NCI-H2196 treated with DMSO at 0.1 percent for 48 hours (cell line): ENCODE measurements at regions not wholly inside any gene's neighbourhood (a gene's known extent, or its start where the extent isn't known, plus 50 kb on each side); places are given as distances from the start of the nearest gene placed in this dataset.
"Not testable (repeated sequence)": the region's sequence is repeated elsewhere in the genome, so short reads cannot be mapped to it uniquely, and the experiment has no call there.

Experiments
- DNase-seq: peaks from one replicate; lab custom pipeline; 2025; ENCODE audit not compliant: unreplicated experiment; lab: John Stamatoyannopoulos, UW

DNA sequence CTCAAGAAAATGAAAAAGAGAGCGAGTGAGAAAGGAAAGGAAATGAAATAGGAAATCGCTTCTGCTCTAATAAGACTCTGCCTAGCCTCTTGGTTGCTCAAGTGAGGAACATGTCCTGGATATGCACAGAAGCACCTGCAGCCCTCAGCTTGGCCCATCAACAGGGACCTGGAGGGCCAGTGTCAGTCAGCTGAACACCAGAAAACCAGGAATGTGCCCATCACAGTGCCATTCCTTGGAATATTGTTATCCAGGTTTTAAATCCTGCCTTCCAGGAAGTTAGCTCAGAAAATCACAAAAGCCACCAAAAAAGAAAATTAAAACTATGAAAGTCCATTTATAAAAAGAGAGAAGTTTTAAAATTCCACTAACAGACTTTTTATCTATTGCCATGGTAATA, 173.4 kb upstream of the TPM1 start:
- no peak for DNase-seq

DNA sequence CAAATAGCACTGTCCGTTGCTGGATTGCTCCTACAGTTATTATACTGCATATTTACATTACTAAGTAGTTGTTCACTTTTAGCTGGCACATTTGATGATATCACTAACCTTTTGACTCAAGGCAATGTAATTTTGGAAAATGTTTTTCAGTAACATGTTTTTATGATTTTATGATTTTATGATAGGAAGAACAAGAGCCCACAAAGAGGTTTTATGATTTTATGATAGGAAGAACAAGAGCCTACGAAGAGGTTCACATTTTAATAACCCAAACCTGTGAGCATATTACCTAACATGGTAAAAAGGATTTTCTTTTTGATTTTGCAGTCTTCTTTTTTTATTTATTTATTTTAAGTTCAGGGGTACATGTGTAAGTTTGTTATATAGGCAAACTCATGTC, 172.3 kb upstream of the TPM1 start:
- DNase-seq = no peak

DNA sequence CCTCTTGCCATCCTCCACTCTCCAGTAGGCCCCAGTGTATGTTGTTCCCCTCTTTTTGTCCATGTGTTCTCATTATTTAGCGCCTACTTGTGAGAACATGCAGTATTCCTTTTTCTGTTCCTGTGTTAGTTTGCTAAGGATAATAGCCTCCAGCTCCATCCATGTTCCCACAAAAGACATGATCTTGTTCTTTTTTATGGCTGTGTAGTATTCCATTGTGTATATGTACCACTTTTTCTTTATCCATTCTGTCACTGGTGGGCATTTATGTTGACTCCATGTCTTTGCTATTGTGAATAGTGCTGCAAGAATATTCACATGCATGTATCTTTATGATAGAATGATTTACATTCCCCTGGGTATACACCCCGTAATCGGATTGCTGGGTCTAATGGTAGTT, 171.8 kb upstream of the TPM1 start:
- not testable (repeated sequence) for DNase-seq

DNA sequence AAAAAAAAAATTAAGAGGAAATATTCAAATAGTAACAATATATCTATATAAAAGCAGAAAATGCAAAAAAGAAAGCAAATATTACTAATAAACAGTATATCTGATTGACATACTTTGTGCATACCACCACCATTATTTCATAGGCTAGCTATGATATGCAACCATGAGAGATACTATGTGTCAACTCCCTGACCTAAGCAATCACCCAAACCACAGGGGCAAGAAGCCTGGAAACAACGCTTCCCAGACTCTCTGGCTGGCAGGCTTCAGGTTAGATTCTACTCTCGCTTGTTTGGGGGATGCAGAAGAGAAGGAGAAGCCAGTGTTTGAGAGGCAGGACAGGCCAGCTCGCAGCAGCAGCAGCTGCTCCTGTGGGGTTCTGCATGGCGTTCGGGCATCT, 169.3 kb upstream of the TPM1 start:
- no peak for DNase-seq

DNA sequence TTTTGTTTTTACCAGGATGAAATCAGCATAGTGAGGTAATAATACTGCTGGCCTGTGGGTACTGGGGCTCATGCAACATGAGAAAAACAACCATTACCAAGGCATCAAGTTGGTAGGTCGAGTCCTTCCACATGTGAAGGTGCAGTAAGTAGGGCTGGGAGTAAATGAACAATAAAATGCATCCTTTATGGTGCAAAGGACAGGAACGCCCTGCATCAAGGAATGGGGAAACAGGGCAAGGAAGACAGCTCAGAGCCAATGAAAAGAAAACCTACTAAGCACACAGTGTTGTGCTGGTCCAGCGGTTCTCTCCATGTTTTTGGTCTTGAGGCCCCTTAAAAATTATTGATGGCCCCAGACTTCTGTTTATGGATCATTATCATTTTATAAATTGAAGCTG, 168.5 kb upstream of the TPM1 start:
- DNase-seq = no peak

DNA sequence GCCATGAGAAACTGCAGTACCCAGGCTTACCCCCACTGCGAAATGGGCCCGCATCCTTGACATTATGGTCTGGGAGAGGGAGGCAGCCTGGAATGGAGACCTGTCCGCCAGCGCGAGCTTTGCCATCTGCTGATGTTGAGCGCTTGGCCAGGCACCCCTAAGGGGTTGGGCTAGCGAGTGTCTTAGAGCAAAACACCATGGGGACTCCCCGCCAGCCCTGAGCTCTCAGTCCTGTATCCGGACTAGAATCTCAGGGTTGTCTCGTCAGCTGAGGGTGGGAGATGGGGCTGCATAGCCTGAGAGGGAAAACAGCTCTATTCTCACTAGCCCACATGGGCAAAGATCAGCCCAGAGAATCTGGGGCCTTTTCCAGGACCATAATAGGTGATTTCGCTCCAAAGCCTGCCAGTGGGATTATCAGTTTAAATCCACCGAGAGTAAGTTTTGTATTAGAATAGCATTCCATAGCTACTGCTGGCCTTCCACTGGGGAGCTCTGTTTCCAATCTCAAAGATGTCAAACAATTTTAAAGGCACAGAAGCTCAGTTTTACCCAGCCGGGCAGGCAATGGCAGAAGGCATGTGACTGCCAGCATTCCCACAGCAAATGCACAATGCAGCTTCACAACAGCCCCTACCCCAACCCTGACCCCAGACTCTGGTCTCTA, 167.5 kb upstream of the TPM1 start:
- DNase-seq = no peak

DNA sequence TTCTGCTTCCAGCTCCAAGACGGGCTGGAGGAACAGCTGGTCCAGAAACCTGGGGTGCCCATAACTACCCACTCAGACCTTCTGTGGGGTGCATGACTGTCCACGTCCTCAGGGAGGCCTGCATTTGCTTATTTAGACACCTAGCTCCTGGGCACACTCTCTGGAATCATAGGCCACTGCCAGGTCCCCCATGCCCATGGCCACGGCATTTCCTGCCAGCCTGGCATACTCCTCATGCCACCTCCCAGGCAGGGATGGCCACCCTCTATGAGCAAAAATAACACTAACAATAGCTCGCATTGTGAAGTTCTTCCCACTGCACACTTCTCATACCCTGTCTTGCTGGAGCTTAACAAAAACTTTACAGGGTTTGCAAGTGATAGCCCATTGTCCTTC, 166.9 kb upstream of the TPM1 start:
- no peak for DNase-seq

DNA sequence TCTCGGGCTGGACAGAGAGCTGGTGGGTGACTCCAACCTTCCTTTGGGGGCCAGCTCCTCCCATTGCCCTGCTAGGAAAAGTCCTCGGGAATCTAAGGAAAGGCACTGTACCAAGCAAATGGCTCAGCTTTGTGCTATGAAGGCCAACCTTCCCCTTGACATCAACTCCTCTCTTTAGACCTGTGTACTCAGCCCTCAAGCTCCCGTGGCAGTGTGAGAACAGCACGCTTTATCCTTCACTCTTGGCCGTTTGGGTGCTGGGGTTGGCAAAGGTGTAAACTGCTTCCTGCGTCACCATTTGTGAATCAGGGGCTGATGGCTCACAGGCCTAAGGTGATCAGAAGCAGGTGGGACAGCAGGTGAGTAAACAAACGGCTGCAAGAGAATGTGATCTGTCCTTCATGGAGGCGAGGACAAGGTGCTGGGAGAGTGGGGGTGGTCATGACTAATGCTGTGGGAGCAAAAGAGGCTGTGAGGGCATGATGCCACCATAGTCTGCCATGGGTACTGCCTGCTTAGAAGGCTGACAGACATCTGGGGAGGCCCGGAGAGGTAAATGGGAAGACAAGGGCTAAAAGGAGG, 165.2 kb upstream of the TPM1 start:
- DNase-seq = peak; percentile 38

DNA sequence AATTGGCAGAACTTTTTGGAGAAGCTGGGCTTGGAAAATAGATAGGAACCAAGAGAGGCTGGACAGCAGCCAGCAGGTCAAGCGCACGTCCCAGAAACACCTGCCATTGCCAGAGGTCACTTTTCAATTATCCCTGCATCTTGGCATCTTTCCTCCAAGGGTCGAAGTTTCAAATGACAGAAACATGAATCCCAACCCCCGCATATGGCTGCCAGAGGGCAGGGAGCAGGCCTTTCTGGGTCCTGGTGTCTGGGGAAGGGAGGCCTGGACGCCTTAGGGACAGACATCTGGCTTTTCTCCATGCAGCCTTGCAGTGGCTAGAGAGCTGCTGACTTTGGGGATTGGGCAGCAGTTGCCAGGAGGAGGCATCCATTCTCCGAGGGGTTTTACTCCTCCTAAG, 164.5 kb upstream of the TPM1 start:
- no peak for DNase-seq

DNA sequence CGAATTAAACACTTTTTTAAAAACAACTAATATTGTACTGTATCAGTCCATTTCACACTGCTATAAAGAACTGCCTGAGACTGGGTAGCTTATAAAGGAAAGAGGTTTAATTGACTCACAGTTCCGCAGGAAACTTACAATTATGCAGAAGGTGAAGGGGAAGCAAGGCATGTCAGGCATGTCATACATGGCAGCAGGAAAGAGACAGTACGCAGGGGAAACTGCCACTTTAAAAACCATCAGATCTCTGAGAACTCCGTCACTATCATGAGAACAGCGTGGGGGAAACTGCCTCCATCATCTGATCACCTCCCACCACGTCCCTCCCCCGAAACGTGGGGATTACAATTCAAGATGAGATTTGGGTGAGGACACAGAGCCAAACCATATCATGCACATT, 162.8 kb upstream of the TPM1 start:
- DNase-seq = no peak

DNA sequence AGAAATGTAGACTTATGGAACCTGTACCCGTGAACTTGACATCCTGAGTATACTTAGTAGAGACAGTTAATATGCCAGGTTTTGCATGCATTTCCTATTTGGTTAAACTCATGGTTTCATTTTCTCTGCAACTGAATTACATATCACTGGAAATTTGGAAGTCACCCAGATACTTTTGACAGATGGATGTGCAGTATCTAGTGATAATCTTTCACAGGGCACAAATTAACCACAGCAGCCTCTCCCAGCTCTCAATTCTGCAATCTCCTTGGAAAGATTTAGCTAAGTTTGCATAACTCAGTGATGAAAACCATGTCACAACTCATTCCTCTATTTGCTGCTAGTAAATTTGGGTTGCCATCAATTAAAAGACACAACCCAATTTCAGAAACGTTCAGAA, 162.3 kb upstream of the TPM1 start:
- no peak for DNase-seq

DNA sequence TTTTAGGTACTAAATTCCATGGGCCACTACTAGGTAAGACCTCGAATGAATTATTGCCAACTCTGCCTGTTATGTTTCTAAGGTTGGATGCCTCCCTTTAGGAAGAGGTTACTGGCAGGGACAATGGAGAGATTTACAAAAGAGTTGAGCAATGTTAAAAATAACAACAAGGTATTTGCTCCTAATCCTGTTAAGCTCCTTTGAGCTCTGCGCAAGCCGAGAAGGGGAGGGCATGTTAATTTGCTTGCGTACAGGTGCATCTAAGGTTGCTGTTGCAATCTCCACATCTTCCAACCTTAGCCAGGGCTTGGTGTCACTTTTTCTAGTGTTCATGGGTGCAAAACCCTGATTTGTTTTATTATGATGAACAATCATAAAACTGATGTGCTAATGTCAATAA, 161.5 kb upstream of the TPM1 start:
- no peak for DNase-seq

DNA sequence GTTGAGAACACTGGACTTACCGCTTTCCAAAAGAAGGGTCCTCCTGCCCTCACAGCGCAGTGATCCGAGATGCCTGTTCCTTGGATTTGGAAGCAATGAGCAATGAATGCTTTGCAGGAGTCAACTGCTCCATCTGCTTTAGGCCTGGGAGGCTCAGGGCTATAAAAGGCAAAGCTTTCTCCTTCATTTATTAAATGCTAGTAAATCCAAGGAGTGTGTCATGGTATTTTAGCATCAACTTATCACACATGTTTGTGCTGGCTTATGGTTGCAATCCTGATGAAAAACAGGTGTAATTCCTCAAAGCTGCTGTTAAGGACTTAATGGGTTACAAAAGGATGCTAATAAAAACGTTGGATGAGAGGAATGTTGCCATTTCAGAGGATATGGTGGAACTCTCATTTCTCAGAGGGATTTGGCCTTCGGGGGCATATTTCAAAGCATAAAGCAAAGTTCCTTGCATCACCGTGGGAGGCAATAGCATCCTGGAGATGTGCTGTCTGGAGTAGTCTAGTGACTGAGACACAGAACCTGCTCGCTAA, 158.5 kb upstream of the TPM1 start:
- DNase-seq = no peak

DNA sequence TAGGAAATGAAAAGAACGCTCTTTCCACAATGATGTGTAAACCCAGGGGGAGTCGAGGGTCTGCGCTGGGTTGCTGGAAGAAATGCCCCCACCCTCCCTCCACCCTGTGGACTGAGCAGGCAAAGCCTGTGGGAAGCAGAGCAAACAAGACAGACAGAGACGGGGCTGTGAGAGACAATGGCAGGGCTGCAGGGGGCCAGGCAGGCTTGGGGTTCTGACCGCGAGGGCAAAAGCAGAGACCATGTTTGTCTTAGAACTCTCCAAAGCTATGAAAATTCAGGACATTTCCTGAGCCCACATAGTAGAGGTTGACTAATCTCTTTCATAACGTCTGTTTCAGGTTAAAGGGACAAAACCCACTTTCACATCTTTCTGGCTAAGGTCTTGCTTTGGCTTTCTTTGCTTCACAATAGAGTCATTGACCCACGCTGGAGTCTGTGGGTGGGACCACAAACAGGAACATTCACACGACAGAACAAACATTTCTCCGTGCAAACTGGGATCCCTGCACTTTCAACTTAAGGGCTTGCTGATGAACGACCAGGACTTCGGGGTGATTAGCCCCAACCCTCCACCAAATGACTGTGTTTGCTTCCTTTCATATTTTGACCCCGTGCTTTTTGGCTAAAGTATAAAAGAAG, 156.0 kb upstream of the TPM1 start:
- no peak for DNase-seq

DNA sequence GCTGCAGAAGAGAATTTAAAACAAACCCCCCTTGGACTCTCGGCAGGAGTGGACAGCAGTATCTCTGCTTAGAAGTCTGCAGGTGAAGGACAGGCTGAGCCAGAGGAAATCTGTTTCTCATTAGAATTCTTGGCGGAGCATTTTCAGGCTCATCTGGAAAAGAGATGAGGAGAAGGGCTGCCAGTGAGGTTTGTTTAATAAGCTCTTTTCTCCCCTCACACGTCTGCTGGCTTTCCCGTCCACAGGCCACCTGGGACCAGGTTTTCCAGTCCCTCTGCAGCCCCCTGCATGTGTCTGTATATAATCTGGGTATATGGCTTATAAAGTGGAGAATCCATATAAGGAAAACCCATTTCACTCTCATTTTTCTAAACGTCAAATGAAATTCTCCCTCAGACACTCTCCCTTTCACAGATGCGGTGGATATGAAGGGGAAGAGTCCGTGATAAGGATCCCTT, 155.4 kb upstream of the TPM1 start:
- DNase-seq = no peak

DNA sequence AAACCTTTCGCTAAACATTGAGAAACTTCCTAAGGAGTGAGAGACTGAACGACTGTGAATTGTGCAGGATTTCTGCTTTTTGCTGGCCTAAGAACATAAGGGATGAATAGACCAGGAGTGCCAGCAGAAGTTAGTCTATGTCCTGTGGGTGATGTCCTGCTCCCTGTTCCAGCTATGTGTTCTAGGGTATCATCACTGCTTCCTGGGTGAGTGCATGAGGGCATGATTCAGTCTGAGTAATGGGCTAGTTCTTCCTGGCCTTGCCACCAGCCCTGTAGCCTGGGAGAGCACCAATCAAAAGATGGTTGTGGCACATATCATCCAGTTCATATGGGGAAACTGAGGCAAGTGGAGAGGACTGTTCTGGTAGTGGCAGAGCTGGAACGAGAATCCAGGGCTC, 153.9 kb upstream of the TPM1 start:
- DNase-seq = no peak

DNA sequence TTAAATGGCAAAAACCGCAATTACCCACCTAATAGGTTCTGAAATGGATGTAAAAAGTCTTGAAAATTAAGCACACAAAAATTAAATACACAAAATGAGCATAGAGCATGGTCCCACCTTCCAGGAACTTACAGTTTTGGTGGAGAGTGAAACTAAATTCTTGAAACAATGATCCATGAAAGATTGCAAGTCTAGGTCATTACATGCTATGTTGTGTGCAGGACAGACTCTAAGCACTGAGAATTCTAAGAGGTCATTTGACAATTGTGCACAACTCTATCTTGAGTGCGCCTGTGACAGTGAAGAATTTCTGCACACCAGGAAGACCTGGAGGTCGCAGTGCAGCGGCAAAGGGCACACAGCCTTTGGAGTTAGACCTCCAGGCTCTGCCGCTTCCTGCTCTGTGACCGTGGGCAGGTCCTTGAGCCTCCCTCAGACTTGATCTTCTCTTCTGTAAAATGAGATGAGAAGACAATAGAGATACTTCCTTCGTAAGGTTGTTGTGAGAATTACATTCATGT, 153.3 kb upstream of the TPM1 start:
- DNase-seq = no peak

DNA sequence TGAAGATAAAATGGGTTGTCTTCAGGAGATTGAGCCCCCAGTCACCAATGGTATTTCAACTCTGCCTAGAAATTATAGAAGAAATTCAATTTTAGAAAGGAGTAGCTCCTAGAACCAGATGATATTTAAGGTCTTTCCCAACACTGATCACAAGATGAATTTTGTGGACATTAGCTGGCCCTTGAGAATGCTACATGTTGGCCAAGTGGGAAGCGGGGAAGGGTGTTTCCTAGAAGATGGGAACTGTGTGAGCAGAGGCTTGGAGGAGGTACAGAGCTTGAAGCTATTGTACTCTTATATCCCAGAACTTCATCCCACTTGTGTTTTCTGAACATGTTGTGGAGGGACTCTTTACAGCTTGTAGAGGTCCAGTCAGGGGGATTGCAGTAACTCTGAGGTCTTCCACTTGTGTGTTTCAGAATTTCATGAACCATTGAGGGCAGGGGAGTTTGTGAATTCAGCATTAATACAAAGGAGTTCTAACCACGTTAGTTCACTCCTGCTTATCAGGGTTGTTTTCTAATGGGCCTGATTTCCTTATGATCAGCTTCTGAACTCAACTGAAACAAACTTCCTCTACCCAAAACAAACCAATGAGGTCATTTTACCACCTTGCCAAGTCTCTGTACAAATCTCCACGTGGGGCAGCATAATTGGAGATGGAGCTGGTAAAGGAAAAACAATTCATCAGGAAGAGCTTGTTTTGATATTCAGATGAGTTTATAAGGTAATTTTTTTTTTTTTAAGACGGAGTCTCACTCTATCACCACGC, 152.6 kb upstream of the TPM1 start:
- no peak for DNase-seq

DNA sequence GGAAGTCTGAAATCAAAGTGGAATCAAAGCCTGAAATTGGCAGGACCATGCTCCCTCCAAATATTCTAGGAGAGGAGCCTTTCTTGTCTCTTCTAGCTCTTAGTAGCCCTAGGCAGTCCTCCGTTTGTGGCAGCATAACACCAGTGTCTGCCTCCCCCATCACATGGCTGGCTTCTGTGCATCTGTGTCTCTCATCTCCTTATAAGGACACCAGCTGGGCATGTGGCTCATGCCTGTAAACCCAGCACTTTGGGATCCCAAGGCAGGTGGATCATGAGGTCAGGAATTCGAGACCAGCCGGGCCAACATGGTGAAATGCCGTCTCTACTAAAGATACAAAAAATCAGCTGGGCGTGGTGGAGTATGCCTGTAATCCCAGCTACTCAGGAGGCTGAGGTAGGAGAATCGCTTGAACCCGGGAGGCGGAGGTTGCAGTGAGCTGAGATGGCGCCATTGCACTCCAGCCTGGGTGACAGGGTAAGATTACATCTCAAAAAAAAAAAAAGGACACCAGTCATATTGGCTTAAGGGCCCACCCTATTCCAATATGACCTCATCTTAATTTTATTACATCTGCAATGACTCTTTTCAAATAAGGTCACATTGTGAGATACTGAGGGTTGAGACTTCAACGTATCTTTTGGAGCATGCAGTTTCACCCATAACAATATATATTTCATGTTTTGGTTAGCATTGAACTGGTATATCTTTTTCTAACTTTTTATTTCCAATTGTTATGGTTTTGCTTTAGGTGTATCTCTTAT, 148.0 kb upstream of the TPM1 start:
- DNase-seq = no peak

DNA sequence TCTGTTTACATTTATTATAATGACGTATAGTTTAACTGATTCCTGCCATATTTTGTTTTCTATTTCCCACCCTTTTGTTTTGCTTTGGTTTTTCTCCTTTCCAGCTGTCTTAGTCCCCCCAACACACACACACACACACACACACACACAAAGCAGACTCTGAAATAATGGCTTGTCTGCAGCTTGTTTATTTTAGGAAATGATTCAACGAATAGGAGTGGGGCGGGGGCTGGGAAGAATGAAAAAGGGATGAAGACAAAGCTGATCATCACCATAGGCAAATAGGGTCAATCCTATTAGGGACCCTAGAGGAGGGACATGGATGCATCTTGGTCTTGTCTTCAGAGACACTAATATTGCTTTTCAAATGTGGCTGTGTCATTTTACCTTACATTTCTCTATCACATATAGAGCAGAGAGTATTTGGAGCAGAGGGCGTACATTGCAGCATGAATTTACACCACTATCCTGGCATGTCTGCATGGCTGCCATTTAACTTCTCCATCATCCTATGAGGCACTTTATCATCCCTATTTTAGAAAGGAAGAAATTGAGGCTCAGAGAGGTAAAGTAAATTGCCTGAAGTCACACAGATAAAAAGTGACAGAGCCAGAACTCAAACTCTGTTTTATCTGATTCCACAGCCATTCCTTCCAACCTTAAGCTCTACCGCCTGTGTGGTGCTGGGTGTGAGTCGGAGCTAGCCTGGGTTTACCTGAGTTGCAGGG, 147.2 kb upstream of the TPM1 start:
- no peak for DNase-seq
